ENCODE measurements at regions not wholly inside any gene's neighbourhood (a gene's known extent, or its start where the extent isn't known, plus 50 kb on each side); places are given as distances from the start of the nearest gene placed in this dataset.
A peak's percentile ranks its signal among the peaks of the same experiment; 100 is the strongest.
"Not testable (repeated sequence)": the region's sequence is repeated elsewhere in the genome, so short reads cannot be mapped to it uniquely, and the experiment has no call there.

DNA sequence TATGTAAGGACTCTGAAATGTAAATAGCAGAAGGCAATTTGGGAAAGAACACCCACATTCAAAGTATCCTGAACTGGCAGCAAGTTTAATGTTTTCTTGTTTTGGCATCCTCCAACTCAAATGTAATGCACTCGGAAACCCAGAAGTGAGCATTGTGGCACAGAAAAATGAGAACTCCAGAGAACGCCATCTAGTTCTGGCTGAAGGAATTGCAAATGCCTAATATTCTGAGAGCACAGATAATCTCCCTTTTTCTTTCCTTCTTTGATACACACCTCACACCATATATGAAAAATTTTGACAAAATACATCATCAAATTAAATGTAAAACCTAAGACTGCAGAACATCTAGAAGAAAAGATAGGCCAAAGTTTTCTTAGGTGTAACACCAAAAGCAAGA, 52.1 kb downstream of the PWWP3B start:
- FAIRE-seq, result no peak

GRCh38 chrX:106243376-106243775, 75.3 kb downstream of the PWWP3B start:
- FAIRE-seq, result no peak

- FAIRE-seq, result no peak
Observed at GRCh38 chrX:106246511-106246910, 78.4 kb downstream of the PWWP3B start.

GRCh38 chrX:106247162-106247561, 79.1 kb downstream of the PWWP3B start:
- FAIRE-seq, result peak; percentile 64

GRCh38 chrX:106249706-106250379, 81.7 kb downstream of the PWWP3B start:
- FAIRE-seq, result no peak

DNA sequence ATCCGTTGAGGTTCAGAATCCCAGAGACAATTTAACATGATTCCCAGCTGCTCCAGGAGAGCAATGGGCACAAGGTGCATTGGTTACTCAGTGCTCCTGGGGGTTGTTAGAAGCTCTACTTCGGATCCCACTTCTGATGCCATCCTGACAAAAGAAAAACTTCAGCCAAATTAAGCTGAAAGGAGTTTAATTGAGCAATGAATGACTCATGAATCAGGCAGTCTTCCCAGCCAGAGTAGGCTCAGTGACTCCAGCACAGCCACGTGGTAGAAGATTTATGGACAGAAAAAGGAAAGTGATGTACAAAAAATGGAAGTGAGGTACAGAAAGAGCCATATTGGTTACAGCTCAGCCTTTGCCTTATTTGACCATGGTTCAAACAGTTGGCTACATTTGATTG, 95.7 kb downstream of the PWWP3B start:
- no peak for FAIRE-seq

DNA sequence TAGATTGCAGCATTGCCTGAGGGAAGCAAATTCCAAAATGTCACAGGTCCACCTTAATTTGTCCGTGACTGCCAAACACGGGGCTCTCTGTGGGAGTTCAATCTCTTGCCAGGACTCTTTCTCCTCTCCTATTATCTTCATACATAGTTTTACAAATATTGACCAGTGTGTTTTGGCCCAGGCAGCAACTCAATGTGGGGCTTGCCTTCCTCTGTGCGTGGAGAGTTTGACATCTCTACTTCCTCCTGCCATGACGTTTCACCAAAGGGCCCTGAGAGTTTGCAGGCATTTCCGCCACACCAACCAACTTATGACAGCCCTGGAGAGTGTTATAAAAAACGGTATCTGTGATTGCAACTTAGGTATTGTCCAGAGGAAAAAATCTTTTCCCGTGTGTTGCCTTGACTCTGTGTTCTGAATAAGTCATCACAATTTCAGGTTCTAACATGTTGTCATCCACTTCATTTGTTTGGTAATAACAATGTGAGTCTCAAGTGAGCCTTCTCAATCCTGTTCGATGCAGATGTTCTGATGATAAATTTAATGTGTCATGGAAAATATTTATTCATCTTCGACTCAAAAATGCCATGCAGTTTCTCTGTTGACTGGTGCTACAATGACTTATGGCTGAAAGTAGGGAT, 106.0 kb downstream of the PWWP3B start:
- peak; percentile 38 for FAIRE-seq

DNA sequence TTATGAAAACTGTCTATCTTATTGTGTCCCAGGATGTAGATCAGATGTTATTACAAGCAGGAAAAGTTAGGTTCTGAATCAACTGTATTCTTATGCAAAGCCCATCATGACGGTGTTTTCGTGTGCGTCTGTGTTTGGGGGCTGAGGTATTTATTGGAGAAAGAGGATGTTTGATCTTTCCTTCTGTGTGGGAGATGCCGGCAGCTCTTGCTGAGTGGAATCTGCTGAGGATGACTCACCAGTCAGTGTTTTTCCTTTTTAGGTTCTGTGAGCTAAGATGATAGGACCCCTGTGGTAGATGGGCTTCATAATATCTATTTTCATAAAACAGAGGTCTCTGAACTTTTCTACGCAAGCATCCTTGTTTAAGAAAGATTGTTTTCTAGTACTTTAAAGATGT, 107.1 kb downstream of the PWWP3B start:
- not testable (repeated sequence) for FAIRE-seq

DNA sequence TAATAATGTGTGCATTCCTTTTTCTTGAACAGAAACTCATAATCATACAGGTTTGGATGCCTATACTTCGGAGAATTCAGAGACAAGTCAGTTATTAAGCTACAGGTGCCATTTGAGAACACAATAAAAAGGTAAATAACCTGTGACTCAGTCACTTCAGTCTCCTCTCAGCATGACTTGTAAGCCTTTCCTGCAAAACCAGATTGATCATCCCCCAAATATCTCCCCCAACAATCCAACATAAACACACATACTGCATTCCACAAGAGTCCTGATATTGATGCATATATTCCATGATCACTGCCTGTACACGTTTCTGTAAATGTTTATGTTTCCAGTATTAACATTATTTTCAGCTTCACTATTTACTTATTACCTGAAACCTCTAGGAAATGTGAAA, 110.8 kb downstream of the PWWP3B start:
- peak; percentile 14 for FAIRE-seq

DNA sequence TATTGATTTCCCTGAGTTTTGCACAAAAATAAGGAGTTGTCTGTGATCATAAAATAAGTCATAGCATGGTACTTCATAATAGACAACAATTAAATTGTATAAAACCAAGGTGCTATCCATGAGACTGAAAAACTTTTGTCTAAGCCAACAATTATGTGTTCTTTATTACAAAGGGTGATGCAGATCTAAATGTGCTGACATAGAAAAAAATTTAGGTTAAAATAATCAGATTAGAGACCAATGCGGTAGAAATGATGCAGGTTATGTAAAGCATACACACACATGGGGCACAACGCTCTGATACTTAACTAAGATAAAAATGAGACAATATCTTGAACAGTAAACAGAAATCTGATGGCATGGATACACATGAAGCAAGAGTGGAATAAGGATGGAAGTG, 113.3 kb downstream of the PWWP3B start:
- no peak for FAIRE-seq

GRCh38 chrX:106283841-106284240, 115.7 kb downstream of the PWWP3B start:
- FAIRE-seq, result no peak

DNA sequence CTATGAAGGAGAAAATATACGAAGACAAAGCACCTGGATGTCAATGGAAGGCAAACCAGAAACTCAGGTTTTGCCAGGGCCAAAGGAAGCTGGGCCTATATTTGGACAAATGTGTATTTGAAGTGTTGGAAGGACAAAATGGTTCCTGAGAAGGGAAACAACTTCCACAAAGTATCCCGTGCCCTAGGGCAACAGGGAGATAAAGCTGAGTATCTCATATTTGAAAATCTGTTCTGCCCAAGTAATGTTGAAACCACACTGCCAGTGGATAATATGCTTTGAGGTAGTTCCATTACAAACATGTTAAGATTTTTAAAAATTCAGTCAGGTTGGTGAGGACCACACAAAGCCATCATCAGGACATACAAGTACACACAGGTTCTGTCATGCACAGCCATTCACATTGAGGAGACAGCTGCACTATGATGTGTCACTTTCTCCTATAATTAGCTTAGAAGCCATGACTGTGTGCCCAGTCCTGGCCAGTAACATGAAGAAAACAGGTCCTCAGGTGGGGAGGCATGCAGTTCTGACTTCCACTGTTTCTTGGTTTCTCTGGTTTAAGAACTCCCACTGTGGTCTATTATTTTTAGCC, 116.4 kb downstream of the PWWP3B start:
- FAIRE-seq, result no peak

- FAIRE-seq, result no peak
Observed at GRCh38 chrX:106286053-106286650, 118.0 kb downstream of the PWWP3B start.

DNA sequence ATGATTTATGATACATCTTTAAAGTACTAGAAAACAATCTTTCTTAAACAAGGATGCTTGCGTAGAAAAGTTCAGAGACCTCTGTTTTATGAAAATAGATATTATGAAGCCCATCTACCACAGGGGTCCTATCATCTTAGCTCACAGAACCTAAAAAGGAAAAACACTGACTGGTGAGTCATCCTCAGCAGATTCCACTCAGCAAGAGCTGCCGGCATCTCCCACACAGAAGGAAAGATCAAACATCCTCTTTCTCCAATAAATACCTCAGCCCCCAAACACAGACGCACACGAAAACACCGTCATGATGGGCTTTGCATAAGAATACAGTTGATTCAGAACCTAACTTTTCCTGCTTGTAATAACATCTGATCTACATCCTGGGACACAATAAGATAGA, 122.7 kb downstream of the PWWP3B start:
- FAIRE-seq, result not testable (repeated sequence)

DNA sequence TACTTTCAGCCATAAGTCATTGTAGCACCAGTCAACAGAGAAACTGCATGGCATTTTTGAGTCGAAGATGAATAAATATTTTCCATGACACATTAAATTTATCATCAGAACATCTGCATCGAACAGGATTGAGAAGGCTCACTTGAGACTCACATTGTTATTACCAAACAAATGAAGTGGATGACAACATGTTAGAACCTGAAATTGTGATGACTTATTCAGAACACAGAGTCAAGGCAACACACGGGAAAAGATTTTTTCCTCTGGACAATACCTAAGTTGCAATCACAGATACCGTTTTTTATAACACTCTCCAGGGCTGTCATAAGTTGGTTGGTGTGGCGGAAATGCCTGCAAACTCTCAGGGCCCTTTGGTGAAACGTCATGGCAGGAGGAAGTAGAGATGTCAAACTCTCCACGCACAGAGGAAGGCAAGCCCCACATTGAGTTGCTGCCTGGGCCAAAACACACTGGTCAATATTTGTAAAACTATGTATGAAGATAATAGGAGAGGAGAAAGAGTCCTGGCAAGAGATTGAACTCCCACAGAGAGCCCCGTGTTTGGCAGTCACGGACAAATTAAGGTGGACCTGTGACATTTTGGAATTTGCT, 123.8 kb downstream of the PWWP3B start:
- peak; percentile 53 for FAIRE-seq

DNA sequence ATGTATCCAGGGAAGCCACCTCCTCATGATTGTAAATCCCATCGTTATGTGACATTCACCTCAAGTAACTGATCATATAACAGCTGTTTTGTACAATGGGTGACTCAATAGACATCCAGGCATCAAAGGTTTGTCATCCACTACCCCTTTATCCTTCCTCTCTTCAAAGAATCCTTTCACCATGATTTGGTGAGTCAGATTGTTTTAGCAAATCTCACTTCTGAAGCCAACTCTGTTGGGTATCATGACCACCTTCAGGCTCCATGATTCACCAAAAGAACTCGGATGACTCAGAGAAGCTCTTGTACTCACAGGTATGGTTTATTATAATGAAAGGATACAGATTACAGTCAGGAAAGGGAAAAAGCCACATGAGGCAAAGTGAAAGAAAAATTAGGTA, 132.1 kb downstream of the PWWP3B start:
- no peak for FAIRE-seq

DNA sequence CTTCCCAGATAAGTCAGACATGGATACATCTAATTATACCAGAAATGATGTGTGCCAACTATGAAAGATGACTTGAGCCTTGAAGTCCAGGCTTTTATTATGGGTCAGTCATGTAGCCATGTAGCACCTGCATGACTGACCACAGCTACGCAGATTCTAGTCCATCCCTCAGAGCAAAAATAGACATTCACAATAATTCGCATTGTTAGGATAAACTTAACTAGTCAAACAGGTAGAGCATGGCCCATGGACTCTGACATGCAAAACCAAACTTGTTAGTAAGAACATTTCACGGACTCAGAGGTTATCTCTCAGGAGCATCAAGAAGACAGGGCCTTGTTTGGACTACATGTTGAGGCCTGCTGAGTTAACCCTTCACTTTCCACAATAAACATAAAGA, 132.6 kb downstream of the PWWP3B start:
- no peak for FAIRE-seq

GRCh38 chrX:106302304-106302703, 134.2 kb downstream of the PWWP3B start:
- no peak for FAIRE-seq

DNA sequence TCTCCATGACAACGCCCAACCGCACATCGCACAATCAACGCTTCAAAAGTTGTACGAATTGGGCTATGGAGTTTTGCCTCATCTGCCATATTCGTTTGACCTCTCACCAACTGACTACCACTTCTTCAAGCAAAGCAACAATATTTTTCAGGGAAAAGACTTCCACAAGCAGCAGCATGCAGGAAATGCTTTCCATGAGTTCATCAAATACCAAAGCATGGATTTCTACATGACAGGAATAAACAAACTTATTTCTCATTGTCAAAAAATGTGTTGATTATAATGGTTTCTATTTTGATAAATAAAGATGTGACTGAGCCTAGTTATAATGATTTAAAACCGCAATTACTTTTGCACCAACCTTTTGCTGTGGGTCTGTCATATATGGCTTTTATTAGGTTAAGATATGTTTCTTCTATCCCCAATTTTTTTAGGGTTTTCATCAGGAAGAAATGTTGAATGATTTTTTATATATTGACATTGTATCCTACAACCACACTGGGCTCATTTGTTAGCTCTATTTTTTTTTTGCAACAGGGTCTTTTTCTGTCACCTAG, 138.4 kb downstream of the PWWP3B start:
- FAIRE-seq, result no peak

- FAIRE-seq, result no peak
Observed at GRCh38 chrX:106323357-106323756, 155.3 kb downstream of the PWWP3B start.

GRCh38 chrX:106331606-106332005, 163.5 kb downstream of the PWWP3B start:
- no peak for FAIRE-seq

- FAIRE-seq, result no peak
Observed at GRCh38 chrX:106341823-106342222, 173.7 kb downstream of the PWWP3B start.

GRCh38 chrX:106356580-106356979, 188.5 kb downstream of the PWWP3B start:
- no peak for FAIRE-seq
